CD4-positive, alpha-beta T cell treated with Interleukin-17A for 4 hours (primary cell): ENCODE measurements at regions not wholly inside any gene's neighbourhood (a gene's known extent, or its start where the extent isn't known, plus 50 kb on each side); places are given as distances from the start of the nearest gene placed in this dataset.

Experiments
- DNase-seq: peaks from one replicate; pipeline ENCODE4 v3.0.0-alpha.2; 2020; ENCODE audit warnings: mixed read lengths

DNA sequence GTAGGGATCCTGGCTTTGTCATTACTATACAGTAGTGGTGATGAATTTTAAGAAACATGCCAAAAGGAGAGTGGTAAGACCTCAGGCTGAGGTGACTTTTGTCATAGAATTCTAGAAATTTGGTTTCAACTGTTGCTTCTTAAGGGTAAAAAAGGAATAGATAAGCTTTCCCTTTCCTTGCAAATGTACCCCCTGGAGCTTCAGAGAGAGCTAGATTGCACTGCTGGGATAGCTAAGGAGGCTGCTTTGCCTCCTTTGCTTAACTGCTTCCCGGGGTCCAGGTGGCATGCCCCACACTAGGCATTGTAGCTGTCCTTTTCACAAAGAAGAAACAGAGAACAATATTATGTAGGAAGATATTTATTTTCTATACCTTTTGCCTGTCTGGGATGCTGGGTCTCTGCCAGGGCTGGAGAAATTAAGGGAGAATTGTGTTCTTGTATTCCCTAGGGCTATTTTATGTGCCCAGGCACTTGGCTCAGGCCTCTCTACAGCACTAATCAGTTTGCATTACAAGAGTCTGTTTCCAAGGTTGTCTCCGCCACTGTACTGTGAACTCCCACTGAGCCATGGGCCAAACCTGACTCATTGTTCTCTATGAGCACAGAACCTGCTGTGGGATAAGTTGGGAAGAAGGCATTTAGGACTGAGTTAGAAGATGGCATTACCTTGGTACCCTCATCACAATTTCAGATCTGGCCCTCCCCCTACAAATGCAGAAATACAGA, 460.0 kb downstream of the PDCD6IP start:
- DNase-seq = no peak

DNA sequence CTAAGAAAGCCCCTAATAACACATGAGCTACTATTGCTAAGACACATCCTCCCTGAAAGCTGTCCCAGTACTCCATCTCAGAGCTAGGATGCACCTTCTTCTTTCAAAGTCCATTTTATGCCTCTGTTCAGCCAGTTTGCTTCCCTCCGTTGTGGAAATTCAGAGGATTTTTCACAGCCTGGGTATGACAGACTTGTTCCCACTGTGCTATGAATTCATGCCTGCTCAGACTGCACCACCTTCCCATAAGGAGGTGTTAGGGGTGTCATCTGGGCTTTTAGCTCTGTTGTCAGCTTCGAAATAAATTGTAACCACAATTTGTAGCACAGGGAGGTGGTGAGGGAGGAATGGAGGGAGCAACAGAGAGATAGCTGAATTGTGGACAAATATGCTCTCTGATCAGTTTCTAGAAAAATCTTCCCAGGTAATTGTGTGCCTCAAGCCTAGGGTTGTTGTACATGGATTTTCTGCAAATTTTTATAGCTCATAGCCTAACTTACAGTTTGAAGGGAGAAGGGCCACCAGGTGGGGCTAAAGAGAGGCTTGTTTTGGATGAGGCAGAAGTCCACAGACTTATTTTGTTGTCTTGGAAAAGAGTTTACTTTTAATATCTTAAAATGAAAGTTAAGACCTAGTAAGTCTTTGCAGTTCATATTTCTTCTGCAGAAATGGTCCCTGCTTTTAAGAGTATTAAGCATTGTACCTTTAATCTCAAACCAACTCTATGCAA, 462.0 kb downstream of the PDCD6IP start:
- no peak for DNase-seq

DNA sequence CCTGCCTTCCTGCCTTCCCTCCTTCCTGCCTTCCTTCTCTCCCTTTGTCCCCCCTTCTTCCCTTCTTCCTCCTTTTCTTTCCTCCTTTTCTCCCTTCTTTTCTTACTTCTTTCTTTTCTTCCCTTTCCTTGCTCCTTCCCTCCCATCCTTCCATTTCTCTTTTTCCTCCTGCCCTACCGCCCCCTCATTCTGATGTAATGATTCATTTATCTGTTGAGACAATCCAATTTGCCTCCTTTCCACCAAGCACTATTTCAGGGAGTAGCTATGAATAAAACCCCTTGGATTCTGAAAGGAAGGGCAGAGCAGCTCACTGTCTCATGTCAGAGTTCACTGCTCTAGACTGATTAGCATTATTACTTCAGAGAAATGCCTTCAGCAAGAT, 462.6 kb downstream of the PDCD6IP start:
- no peak for DNase-seq

DNA sequence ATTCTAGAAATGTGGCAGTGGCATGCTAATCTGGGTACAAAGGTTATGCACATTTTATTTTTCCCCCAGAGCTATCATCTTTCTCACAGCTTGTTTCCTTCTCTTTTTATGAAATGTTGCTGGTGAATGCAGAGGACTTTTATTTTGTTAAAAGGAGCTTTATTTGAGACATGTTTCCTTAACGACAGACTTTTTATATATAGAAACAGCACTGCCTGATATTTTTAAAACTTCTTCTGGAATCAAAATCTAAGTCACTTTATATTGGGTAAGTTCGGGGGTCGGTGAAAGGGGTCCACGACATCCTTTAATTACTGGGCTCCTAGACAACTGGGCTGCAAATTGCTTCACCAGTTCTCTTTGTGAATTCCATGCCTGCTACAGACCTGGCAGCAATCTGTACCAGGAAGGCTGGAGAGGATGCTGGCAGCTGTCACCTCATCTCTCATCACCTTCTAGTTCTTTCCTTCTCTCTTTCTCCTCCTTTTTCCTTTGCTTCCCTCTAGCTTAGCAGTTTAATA, 464.7 kb downstream of the PDCD6IP start:
- no peak for DNase-seq

DNA sequence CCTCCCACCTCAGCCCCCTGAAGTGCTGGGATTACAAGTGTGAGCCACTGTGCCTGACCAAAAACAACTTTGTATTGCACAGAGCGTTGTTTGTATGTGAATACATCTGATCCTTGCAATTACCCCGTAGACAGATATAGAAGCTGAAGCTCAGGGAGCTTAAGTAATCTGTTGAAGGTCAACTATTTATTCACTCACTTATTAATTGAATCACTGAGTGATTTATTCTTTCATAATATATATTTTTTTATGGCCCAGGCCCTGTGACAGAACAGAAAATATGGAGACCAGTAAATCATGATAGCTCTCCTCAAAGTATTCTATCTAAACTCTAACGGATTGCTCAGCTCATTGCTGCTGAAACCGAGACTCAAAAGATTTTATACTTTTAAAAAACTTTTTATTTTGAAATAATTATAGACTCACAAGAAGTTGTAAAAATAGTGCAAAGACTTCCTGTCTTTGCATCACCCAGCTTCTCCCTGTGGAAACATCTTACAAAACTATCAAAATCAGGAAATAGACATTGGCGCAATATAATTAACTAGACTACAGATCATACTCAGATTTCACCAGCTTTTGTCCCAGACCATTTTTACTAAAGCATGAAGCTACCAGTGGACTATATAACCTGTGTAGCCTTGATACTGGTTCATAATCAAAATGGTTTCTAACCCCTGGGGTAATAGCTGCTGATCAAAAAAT, 466.1 kb downstream of the PDCD6IP start:
- DNase-seq = no peak

DNA sequence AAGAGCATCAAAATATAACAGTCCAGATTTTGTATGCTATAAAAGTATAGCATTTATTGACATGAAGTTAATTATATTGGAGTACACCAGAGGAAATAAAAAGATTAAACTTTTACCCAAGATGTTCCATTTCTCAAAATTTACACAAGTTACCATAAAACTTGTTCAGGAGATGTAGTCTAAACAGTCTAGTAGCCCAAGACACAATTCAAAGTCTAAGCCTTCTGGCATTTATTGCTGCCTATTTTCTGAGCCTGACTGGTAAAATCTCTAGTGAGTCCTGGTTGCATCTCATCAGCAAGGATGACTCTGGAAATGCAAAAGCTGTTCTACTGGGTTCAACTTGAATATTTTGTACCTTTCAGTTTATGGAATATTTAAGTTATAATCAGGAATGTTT, 468.7 kb downstream of the PDCD6IP start:
- no peak for DNase-seq

DNA sequence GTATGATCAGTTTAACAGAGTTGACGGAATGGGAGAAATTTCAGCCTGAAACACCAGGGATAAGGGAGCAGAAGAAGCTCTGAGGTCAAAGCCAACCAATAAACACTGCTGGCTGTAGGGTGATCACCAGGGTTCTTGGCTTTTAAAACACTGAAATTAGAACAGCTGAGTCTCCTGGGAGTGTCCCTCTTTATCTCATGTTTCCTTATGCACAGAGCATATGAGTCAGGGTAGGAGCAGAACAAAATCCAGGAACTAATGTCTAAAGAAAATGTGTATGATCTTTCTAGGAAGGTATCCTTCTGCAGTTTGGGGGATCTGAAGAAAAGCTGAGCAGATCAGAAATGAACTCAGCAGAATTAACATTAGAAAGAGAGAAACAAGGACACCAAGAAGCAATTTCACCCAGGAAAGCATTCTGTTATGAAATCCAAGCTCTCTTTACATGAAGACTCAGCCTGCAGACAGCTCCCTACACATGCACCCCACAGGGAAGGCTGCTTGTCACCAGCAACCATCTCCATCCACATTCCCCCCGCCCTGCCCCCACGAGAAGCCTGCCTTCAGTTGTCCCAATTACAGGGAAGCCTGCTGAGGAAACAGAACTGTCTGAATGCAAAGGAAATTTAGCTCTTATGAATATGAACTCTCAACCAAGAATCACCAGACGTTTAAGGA, 469.7 kb downstream of the PDCD6IP start:
- DNase-seq = no peak

DNA sequence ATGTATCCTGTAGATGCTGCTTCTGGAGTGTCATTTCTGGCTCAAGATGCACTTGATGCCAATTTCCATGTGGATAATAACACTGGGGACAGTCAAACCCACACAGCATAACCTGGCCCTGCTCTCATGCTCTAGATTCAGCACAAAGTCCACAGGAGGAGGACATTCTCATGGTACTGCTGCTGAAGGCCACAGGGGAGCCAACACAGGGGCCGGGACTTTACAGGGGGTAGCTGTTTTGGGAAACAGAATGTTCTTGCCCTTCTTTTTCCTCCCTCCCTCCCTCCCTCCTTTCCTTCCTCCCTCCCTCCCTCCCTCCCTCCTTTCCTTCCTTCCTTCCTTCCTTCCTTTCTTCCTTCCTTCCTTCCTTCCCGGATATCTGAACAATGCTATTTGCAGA, 477.4 kb downstream of the PDCD6IP start:
- DNase-seq = no peak

DNA sequence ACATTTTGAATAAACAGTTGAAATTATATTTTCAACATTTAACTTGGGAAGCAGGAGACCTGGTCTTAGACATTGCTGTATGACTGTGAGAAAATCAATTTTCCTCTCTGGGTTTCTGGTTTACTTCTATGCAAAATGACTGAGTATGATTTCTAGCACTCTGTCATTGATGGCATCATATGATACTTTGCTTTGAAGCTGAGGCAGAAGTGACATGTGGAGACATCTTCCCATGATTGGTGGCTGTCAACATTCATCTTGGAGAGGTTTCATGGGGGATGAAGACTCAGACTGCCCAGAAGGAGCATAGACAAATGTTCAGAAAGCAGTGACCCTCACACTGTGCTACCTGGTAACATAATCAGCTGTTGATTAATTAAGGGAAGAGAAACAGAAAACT, 477.9 kb downstream of the PDCD6IP start:
- DNase-seq = no peak

DNA sequence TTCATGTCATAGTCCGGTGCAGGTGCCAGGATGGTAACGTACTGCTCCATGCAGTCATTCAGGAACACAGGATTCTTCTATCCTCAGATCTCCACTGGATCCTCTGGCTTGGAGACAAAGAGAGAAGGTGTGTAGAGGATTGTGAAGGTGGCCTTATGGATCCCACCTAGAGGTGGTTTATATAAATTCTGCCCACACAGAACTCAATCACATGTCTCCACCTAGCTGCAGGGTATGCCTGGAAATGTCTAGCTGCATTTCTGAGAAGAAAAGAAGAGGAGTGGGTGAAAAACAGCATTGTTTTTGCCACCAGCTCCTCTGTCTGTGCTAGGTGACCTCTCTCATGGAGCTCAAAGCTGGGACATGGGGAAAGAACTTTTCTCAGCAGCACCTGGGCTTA, 478.7 kb downstream of the PDCD6IP start:
- DNase-seq = no peak

DNA sequence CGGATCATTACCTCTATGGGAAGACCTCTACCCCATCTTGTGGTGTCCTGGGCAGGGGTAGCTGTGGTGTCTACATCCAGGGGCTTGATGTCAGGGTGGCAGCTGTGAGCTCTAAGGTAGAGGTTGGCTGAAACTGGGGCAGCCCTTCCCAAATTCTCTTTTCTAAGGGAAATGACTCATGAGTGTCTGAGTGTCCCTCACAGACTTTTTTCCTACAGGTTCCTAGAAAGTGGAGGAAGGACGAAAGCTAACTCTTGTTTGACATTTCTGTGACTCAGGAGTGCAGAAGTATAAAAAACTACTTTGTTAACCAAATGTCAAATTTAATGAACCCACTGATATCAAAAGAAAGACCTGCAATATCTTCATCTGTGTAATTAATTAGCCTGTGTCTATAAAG, 481.5 kb downstream of the PDCD6IP start:
- no peak for DNase-seq

DNA sequence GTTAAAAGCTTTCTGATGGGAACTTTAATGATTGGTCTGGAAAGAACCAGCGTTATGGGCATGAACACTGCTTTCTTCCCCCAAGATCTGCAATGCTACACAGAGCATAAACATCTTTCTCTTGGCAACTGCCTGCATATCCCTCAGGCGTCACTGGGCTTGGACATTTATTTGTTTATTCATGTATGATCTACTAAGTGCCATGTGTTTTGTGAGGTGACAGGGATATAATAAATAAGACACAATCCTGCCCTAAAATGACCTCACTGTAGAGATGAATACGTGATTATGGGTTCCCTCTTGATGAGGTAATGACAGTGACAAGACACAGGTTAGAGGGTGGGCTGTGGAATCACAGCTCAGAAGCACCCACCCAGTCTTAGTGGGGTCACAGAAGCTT, 485.3 kb downstream of the PDCD6IP start:
- no peak for DNase-seq

DNA sequence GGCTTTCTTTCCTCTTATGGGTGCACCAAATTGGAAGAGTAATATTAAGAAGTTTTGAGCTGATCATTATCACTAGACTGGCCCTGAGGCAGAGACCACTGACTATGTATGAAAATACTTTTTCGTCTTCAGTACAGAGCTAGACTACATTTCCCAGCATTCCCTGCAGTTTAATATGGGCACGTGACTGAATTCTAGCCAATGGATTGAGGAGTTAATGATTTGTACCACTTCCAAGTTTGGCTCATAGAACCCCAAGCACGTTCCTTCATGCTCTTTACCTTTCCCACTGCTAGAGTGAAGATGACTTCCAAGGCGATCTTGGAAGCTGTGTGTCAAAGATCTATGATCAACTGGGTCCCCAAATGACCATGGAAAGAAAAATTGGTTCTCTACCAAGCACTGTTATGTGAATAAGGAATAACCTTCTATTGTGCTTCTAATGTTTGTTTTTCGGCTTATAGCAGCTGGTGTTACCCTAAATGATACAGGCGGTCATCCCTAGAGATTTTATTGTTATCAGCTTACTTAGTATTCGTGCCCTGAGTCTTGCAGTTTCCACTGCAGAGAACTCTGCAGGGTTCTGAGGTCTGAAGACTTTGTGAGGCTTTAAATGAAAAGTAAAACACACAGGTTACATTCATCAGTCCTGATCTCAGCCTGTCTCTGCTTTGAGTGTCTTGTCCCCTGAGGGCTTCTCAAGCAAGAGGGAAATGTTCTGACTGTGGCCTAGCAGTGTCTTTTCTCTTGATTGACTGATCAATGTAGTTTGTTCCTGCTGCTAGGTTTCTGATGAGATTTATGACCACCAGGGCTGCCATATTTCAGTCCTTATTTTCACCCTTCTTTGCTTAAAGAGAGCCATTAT, 486.8 kb downstream of the PDCD6IP start:
- no peak for DNase-seq

DNA sequence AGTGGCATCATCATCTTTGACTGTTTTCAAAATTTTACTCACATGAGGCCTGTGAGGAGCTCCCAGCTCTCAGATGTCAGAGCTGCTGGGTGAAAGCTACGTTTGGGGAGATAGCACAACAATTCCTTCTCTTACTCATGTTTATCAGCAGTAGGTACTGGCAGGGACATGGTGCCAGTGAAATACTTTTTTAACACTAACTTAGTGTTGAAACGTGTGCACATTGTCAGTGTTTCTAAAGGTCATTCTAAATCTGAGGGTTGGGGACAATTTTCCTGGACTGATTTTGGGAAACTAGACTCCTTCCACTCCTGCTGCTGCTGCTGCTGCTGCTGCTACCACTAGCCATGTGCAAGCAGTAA, 487.4 kb downstream of the PDCD6IP start:
- DNase-seq = no peak

DNA sequence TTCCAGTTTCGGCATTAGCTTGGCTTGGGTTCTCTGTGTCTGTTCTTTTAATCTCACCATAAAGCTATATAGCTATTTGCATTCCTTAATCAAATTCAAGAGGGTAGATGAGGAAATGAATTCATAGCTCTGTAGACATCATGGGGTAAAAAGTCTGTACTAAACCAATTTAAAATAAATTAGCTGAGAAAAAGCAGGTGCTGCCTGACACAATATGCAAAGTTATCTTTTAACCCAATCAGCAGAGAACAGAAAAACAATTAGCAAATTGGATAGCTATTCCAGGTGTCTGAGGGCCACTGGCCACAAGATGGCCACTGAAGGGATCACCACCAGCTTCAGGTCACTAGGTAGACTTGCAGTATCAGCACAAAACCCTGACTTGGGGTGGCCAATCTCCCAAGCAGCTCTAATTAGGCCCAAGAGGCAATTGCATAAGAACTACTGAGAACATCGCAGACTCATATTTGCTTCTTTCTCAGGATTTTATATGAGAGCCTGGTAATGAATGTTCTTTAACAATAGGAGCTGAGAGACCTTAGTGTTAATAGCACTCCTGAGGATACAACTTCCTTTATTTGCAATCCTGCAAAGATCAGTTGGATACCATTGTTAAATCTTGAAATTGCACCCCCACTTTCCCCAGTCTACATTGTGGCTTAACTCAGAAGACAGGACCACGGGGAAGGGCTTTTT, 494.3 kb downstream of the PDCD6IP start:
- DNase-seq = no peak

DNA sequence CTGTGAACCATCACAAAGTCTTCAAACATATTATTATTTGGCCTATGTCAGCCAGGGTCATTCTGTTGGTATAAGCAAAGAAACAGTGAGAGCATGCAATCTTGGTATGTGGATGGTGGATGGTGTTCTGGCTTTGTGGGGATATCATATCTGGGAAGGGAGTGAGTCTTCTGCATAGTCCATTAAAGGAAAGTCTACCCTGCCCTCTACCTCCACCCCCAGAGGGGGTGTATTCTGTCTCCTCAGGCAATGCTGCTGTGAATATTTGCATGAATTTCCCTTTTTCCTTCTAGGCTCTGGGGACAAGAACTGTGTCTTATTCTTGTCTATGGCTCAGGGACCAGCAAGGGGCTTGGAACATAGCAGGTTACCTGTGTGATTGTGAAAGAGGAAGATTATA, 495.8 kb downstream of the PDCD6IP start:
- DNase-seq = no peak

DNA sequence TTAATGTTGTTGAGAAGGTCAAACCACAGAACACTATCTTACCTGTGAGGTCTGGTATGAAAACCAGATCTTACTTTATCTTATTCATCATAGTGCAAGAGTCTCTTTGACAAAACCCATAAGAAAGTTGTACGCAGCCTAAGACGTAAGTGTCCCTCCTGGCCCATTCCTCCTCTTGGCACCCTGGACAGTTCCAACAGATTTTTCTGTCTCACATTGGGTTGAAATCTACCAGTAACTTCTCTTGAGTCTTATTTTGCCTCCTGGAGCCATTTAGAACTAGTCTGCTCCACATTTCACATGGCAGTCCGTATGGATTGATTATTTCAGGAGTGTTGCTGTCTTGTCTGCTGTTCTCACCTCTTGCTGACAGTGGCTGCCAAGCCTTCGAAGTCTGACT, 498.4 kb downstream of the PDCD6IP start:
- DNase-seq = no peak

DNA sequence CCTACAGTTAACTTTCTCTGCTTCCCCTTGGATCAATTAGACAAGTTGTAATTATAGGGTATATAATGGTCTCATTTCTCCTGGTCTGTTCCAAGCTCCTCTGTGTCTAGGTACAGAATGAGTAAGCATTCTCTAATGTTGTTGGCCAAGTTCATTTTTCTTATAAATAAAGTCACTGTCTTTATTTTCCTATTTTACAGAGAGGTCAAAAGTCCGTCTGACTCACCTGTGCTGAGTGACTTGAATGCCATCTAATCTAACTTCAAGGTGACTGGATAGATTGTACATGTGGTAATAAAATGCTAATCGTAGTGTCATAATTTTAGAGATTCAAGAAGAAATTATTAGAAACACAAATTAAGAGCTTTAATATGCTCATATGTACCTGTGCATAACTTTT, 500.2 kb downstream of the PDCD6IP start:
- no peak for DNase-seq

DNA sequence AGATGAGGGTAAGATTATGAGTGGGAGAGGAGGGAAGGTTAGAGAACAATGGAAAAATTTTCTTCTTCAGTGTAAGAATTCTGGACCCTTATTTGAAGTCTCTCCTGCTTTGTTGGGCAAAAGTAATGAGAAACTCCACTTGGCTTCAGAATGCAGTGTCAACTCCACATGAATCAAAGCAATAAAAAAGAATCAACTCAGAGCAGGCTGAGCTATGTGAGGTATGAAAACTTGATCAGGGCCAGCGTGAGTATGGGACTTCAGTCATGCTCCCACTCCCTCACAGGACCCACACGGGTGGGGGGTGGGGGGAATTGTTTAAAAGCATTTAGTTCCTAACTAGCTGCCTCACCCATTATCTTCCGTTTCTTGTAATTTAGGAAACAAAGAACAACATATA, 502.2 kb downstream of the PDCD6IP start:
- DNase-seq = no peak

DNA sequence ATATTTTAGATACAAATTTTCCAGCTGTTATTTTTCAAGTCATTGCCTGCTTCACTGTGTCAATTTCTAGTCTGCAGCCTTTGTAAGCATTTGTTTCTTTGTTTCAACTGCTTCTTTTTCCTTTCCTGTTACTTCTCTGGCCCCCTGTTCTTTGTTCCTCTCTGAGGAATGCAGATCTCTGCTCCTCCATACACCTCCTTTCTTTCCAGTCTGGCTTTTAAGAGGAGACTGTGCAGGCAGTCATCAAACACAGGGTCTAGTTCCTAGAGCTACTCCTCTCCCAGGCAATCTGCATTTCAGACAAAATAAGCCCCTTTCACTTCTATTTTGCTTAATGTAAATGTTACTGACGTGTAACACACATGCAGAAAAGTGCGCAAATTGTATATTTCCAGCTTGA, 502.9 kb downstream of the PDCD6IP start:
- DNase-seq = no peak

DNA sequence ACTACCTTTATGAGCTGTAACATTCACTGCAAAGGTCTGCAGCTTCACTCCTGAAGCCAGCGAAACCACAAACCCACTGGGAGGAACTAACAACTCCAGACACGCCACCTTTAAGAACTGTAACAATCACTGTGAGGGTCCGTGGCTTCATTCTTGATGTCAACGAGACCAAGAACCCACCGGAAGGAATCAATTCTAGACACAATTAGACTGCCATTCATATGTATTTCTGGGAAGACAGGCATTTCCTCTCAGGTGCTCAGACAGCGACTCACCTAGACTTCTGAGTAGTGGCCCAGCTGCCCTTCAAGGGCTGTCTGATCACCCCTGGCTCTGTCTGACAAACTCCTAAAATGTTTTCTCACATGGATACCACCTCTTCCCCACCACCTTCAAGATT, 506.8 kb downstream of the PDCD6IP start:
- no peak for DNase-seq

DNA sequence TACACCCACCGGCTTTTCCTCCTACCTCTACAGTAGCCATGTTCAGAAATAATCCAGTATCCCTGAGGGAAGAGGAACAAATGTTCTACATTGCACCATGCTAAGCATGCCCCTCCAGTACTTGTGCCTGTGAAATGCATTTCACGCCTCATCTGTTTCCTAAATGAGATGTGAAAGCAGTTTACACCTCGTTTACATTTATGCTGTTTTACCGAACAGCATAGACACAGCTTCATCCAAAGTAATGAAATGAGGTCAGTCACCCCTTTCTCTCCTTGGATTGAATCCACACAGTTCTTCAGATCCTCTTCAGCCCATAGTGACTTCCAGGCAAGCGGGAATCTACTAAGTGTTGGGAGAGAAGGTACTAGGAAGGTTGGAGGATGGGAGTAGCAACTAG, 514.3 kb downstream of the PDCD6IP start:
- no peak for DNase-seq
